OCI-LY3 (cell line): ENCODE measurements at regions not wholly inside any gene's neighbourhood (a gene's known extent, or its start where the extent isn't known, plus 50 kb on each side); places are given as distances from the start of the nearest gene placed in this dataset.
A peak's percentile ranks its signal among the peaks of the same experiment; 100 is the strongest.
"Not testable (repeated sequence)": the region's sequence is repeated elsewhere in the genome, so short reads cannot be mapped to it uniquely, and the experiment has no call there.

Experiments
- H2AFZ ChIP-seq: fragments of 200-600, 300-600 bp; shearing (Covaris generic); 2 replicates; pipeline ENCODE4 v1.6.0; 2014; ENCODE audit warnings: antibody characterized with exemption, low read depth, low read length
- H3K27ac ChIP-seq: fragments of 200-600, 300-600 bp; sonication (generic); 2 replicates; pipeline ENCODE4 v1.5.1; 2014; ENCODE audit warnings: mild to moderate bottlenecking, low read length, moderate library complexity, mixed read lengths
- H3K27me3 ChIP-seq: fragments of 200-600, 300-600 bp; sonication (generic); 2 replicates; pipeline ENCODE4 v1.6.1; 2014; ENCODE audit warnings: low read depth, low read length, mixed read lengths
- H3K36me3 ChIP-seq: fragments of 200-600, 300-600 bp; sonication (generic); replicated peaks from 2 replicates; pipeline ENCODE3; 2014; ENCODE audit warnings: low read depth, low read length, mixed read lengths
- H3K4me1 ChIP-seq: fragments of 300-600, 200-600 bp; sonication (generic); 2 replicates; pipeline ENCODE4 v1.6.1; 2014; ENCODE audit warnings: low read length, mixed read lengths
- H3K4me2 ChIP-seq: fragments of 200-600, 300-600 bp; sonication (generic); 2 replicates; pipeline ENCODE4 v1.6.1; 2014; ENCODE audit warnings: low read length, mixed read lengths
- H3K4me3 ChIP-seq: fragments of 300-600, 200-600 bp; sonication (generic); 2 replicates; pipeline ENCODE4 v1.5.1; 2014; ENCODE audit warnings: antibody characterized with exemption, mild to moderate bottlenecking, low read length, moderate library complexity
- H3K79me2 ChIP-seq: fragments of 300-600, 200-600 bp; shearing (Covaris generic); 2 replicates; pipeline ENCODE4 v1.6.1; 2014; ENCODE audit warnings: mild to moderate bottlenecking, low read length, mixed read lengths
- H3K9ac ChIP-seq: fragments of 300-600, 200-600 bp; shearing (Covaris generic); 2 replicates; pipeline ENCODE4 v1.6.0; 2014; ENCODE audit warnings: mild to moderate bottlenecking, low read length, moderate library complexity
- H3K9me3 ChIP-seq: fragments of 200-600, 300-600 bp; shearing (Covaris generic); 2 replicates; pipeline ENCODE4 v1.6.1; 2014; ENCODE audit warnings: low read length, mixed read lengths; ENCODE audit not compliant: insufficient read depth
- H4K20me1 ChIP-seq: fragments of 200-600, 300-600 bp; sonication (generic); 2 replicates; pipeline ENCODE4 v1.6.1; 2016; ENCODE audit warnings: low read length, mixed read lengths; ENCODE audit not compliant: insufficient read depth
- CTCF ChIP-seq: fragments of 200-600, 300-600 bp; sonication (generic); IDR thresholded peaks from 2 replicates; pipeline ENCODE4 v1.5.1; 2014; ENCODE audit warnings: antibody characterized with exemption, low read length, low read depth
- EZH2phosphoT487 ChIP-seq: fragments of 200-600 bp; shearing (Covaris generic); IDR thresholded peaks from 2 replicates; pipeline ENCODE4 v1.6.1; 2018; ENCODE audit warnings: antibody characterized with exemption, mixed run types, low read depth

- H3K4me3 ChIP-seq: no peak overlapping the region
- no peak overlapping the region for H2AFZ ChIP-seq
- no peak overlapping the region for H3K27ac ChIP-seq
- H3K36me3 ChIP-seq: no peaks in the 10 kb centered on the region
- no peak overlapping the region for H3K4me2 ChIP-seq
- no peaks in the 10 kb centered on the region for H3K79me2 ChIP-seq
- no peaks in the 10 kb centered on the region for H4K20me1 ChIP-seq
- TF ChIP-seq EZH2phosphoT487 (no peak), CTCF (no peak)
- H3K9me3 ChIP-seq: no peaks in the 10 kb centered on the region
- no peaks in the 10 kb centered on the region for H3K27me3 ChIP-seq
- H3K4me1 ChIP-seq: no peaks in the 10 kb centered on the region
- no peak overlapping the region for H3K9ac ChIP-seq
Measured at GRCh38 chr13:19362946-19363510, 181.4 kb upstream of the TUBA3C start.

- not testable (repeated sequence) for H2AFZ ChIP-seq, H3K27ac ChIP-seq, H3K27me3 ChIP-seq, H3K79me2 ChIP-seq, H3K9ac ChIP-seq, H3K4me3 ChIP-seq, H3K36me3 ChIP-seq, H3K4me2 ChIP-seq, H4K20me1 ChIP-seq, H3K9me3 ChIP-seq, H3K4me1 ChIP-seq
Measured at GRCh38 chr13:19359697-19360096, 178.1 kb upstream of the TUBA3C start.

- H3K4me3 ChIP-seq: no peak overlapping the region
- H3K4me1 ChIP-seq: no peaks in the 10 kb centered on the region
- no peaks in the 10 kb centered on the region for H3K79me2 ChIP-seq
- H3K9ac ChIP-seq: no peak overlapping the region
- no peak for TF ChIP-seq EZH2phosphoT487
- TF ChIP-seq CTCF: 0 out of 2 replicates have a peak, but pooled peaks have one; percentile 17
- no peak overlapping the region for H3K4me2 ChIP-seq
- H3K36me3 ChIP-seq: no peaks in the 10 kb centered on the region
- no peaks in the 10 kb centered on the region for H3K27me3 ChIP-seq
- H3K9me3 ChIP-seq: no peaks in the 10 kb centered on the region
- H2AFZ ChIP-seq: no peak overlapping the region
- H3K27ac ChIP-seq: no peak overlapping the region
- no peaks in the 10 kb centered on the region for H4K20me1 ChIP-seq
Measured at GRCh38 chr13:19345916-19346422, 164.3 kb upstream of the TUBA3C start.

GRCh38 chr13:19345158-19345557, 163.5 kb upstream of the TUBA3C start:
- Histone ChIP-seq H3K4me3 (peak overlapping the region; percentile 79), H3K9ac (peak overlapping the region; percentile 48), H3K27me3 (no peaks in the 10 kb centered on the region), H3K4me2 (peak overlapping the region; percentile 83), H3K4me1 (no peaks in the 10 kb centered on the region), H2AFZ (peak overlapping the region; percentile 74; the same call in 1 of the 2 replicates), H3K9me3 (no peaks in the 10 kb centered on the region), H4K20me1 (no peaks in the 10 kb centered on the region), H3K79me2 (no peaks in the 10 kb centered on the region), H3K36me3 (no peaks in the 10 kb centered on the region), H3K27ac (no peak overlapping the region)
- no peak for TF ChIP-seq CTCF
- TF ChIP-seq EZH2phosphoT487: no peak

GRCh38 chr13:19344585-19345120, 163.0 kb upstream of the TUBA3C start:
- Histone ChIP-seq H2AFZ (peak overlapping the region; percentile 74; the same call in 1 of the 2 replicates), H3K4me3 (peak overlapping the region; percentile 79), H3K4me2 (peak overlapping the region; percentile 83), H3K9ac (peak overlapping the region; percentile 48)
- H4K20me1 ChIP-seq, H3K9me3 ChIP-seq, H3K79me2 ChIP-seq, H3K27ac ChIP-seq, H3K36me3 ChIP-seq, H3K27me3 ChIP-seq, H3K4me1 ChIP-seq: not testable (repeated sequence)
